Breast epithelium (tissue), 3 donors: ENCODE measurements at regions not wholly inside any gene's neighbourhood (a gene's known extent, or its start where the extent isn't known, plus 50 kb on each side); places are given as distances from the start of the nearest gene placed in this dataset.

Experiments
- POLR2A ChIP-seq: fragments of 450-650 bp; IDR thresholded peaks from one replicate; pipeline ENCODE4 v1.6.1; 2016; ENCODE audit warnings: antibody characterized with exemption, mild to moderate bottlenecking, moderate library complexity
- POLR2AphosphoS5 ChIP-seq, 3 donors: sonication (generic); formaldehyde crosslinking; IDR thresholded peaks; one replicate each; pipeline ENCODE4 v1.6.1; 2017; ENCODE audit warnings: antibody characterized with exemption in 3 of 3
- TF ChIP-seq, protein P1 (sequence below), 3 donors: fragments of 450-650 bp; IDR thresholded peaks; one replicate each; pipeline ENCODE4 v1.5.1; 2016 to 2017; ENCODE audit warnings: antibody characterized with exemption in 3 of 3, mild to moderate bottlenecking in 3 of 3, moderate library complexity in 3 of 3

- TF ChIP-seq, protein P1, sequence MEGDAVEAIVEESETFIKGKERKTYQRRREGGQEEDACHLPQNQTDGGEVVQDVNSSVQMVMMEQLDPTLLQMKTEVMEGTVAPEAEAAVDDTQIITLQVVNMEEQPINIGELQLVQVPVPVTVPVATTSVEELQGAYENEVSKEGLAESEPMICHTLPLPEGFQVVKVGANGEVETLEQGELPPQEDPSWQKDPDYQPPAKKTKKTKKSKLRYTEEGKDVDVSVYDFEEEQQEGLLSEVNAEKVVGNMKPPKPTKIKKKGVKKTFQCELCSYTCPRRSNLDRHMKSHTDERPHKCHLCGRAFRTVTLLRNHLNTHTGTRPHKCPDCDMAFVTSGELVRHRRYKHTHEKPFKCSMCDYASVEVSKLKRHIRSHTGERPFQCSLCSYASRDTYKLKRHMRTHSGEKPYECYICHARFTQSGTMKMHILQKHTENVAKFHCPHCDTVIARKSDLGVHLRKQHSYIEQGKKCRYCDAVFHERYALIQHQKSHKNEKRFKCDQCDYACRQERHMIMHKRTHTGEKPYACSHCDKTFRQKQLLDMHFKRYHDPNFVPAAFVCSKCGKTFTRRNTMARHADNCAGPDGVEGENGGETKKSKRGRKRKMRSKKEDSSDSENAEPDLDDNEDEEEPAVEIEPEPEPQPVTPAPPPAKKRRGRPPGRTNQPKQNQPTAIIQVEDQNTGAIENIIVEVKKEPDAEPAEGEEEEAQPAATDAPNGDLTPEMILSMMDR (IDR thresholded peaks at IDR 0.05), result no peak
- no peak for TF ChIP-seq POLR2A
- no peak for TF ChIP-seq POLR2AphosphoS5 (IDR thresholded peaks at IDR 0.05)
Measured at GRCh38 chr16:55388131-55388862, 64.3 kb downstream of the IRX6 start.
